Astrocyte of the spinal cord (primary cell): ENCODE measurements at regions not wholly inside any gene's neighbourhood (a gene's known extent, or its start where the extent isn't known, plus 50 kb on each side); places are given as distances from the start of the nearest gene placed in this dataset.

Experiments used
- DNase-seq: peaks from one replicate; pipeline ENCODE4 v3.0.0; 2011; ENCODE audit warnings: low read depth, low spot score
- H3K4me3 ChIP-seq: 2 replicates; pipeline ENCODE4 v1.5.1; 2011; ENCODE audit warnings: low read depth, mild to moderate bottlenecking, low read length, moderate library complexity
- CTCF ChIP-seq: IDR thresholded peaks from 2 replicates; pipeline ENCODE4 v1.5.1; 2012; ENCODE audit warnings: low read depth, mild to moderate bottlenecking, low read length, inconsistent platforms
- in situ Hi-C: cut with HindIII; loops from 2 replicates; pipeline ENCODE4 v1.10.0; 2017; ENCODE audit warnings: low sequenced_read_pairs

- no peak for TF ChIP-seq CTCF
- DNase-seq, result no peak
- no peak overlapping the region for H3K4me3 ChIP-seq
- in situ Hi-C loops, result no loop called here
These were observed 171.3 kb upstream of the OSR1 start for GRCh38 chr2:19529677-19530076.

GRCh38 chr2:19527771-19528170, 169.3 kb upstream of the OSR1 start:
- H3K4me3 ChIP-seq, result no peak overlapping the region
- in situ Hi-C loops, result no loop called here
- no peak for DNase-seq
- no peak for TF ChIP-seq CTCF

DNA sequence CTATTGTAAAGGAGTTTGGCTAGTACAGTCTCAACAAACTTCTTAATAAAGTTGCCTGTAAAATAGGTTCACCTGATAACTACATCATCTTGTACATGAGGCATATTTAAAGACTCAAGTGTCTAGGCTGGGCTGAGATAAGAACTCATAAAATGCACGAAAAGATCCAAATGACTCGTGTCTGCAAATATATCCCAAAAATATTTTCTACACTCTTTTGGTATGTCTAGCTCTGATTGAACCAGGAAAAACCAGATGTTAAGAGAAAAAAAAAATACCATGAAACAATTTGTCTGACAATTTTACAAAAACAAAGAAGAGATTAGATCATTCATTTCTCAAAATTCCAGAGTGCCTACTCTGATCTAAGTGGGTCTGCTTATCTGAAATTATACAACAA, 166.9 kb upstream of the OSR1 start:
- in situ Hi-C loops, result no loop called here
- H3K4me3 ChIP-seq, result no peak overlapping the region
- TF ChIP-seq CTCF, result no peak
- no peak for DNase-seq

- in situ Hi-C loops, result no loop called here
- no peak for DNase-seq
- no peak for TF ChIP-seq CTCF
- no peak overlapping the region for H3K4me3 ChIP-seq
These were observed 160.6 kb upstream of the OSR1 start for GRCh38 chr2:19519045-19519444.

- in situ Hi-C loops, result no loop called here
- no peak for DNase-seq
These were observed 148.7 kb upstream of the OSR1 start for GRCh38 chr2:19507137-19507536.

GRCh38 chr2:19505199-19506136, 147.0 kb upstream of the OSR1 start:
- no peak overlapping the region for H3K4me3 ChIP-seq
- no peak for DNase-seq
- in situ Hi-C loops, result no loop called here
- no peak for TF ChIP-seq CTCF

More at GRCh38 chr2:19507137-19507536, 148.7 kb upstream of the OSR1 start:
- no peak for TF ChIP-seq CTCF
- no peak overlapping the region for H3K4me3 ChIP-seq
